IMR-90 (cell line): ENCODE measurements at regions not wholly inside any gene's neighbourhood (a gene's known extent, or its start where the extent isn't known, plus 50 kb on each side); places are given as distances from the start of the nearest gene placed in this dataset.

Experiments
- ATAC-seq: fragments of 200-7000 bp; cut with Tn5 transposase; 2 replicates; pipeline ENCODE4 v1.9.1; 2020; ENCODE audit warnings: low read depth, mild to moderate bottlenecking, moderate library complexity
- BruUV-seq: library from RNA; stranded (reverse); fragments of 400-500 nt; replicated peaks from 2 replicates; lab custom pipeline; 2021; lab: Mats Ljungman, UMichigan
- CTCF ChIA-PET: fragments of 300-600 bp; formaldehyde crosslinking; extraction: SDS; loops from one replicate; lab custom pipeline; 2021; ENCODE audit warnings: antibody characterized with exemption; lab: Yijun Ruan, JAX
- POLR2A ChIA-PET: fragments of 300-600 bp; sonication (Branson Sonifier 250); formaldehyde crosslinking; loops from one replicate; lab custom pipeline; 2022; ENCODE audit warnings: antibody characterized with exemption; ENCODE audit not compliant: unreplicated experiment; lab: Charles Lee
- DNase-seq: peaks from one replicate; pipeline ENCODE4 v3.0.0; 2013
- H2AFZ ChIP-seq: replicated peaks from 2 replicates; pipeline ENCODE3; 2013; ENCODE audit warnings: low read length, mild to moderate bottlenecking; ENCODE audit not compliant: poor library complexity
- H2AK5ac ChIP-seq: 2 replicates; pipeline ENCODE4 v1.6.1; 2013; ENCODE audit warnings: low read depth, low read length, inconsistent platforms
- H2AK9ac ChIP-seq: replicated peaks from 2 replicates; pipeline ENCODE3; 2013; ENCODE audit warnings: mild to moderate bottlenecking, low read depth, low read length, moderate library complexity; ENCODE audit not compliant: poor library complexity
- H2BK120ac ChIP-seq: 2 replicates; pipeline ENCODE4 v1.6.1; 2013; ENCODE audit warnings: low read depth, low read length, inconsistent platforms
- H2BK15ac ChIP-seq: 3 replicates; pipeline ENCODE4 v1.6.1; 2013; ENCODE audit warnings: low read depth, low read length, inconsistent platforms
- H2BK20ac ChIP-seq: 2 replicates; pipeline ENCODE4 v1.6.1; 2013; ENCODE audit warnings: low read depth, mild to moderate bottlenecking, inconsistent platforms, low read length, moderate library complexity
- H2BK5ac ChIP-seq: 2 replicates; pipeline ENCODE4 v1.6.1; 2013; ENCODE audit warnings: mild to moderate bottlenecking, low read depth, low read length, inconsistent platforms; ENCODE audit not compliant: poor library complexity, severe bottlenecking
- H3K14ac ChIP-seq: replicated peaks from 2 replicates; pipeline ENCODE4 v1.6.1; 2013; ENCODE audit warnings: low read depth, low read length, inconsistent platforms
- H3K18ac ChIP-seq: 2 replicates; pipeline ENCODE4 v1.6.1; 2013; ENCODE audit warnings: low read depth, low read length, control low read depth
- H3K23ac ChIP-seq: 2 replicates; pipeline ENCODE4 v1.6.1; 2013; ENCODE audit warnings: low read depth, low read length, inconsistent platforms
- H3K27ac ChIP-seq: 2 replicates; pipeline ENCODE4 v1.5.1; 2013; ENCODE audit warnings: mild to moderate bottlenecking, control low read depth, low read length; ENCODE audit not compliant: insufficient read depth
- H3K27me3 ChIP-seq: 2 replicates; pipeline ENCODE4 v1.6.1; 2013; ENCODE audit warnings: low read length; ENCODE audit not compliant: control insufficient read depth, insufficient read depth
- H3K36me3 ChIP-seq: 2 replicates; pipeline ENCODE4 v1.6.1; 2013; ENCODE audit warnings: low read length, mixed read lengths; ENCODE audit not compliant: control insufficient read depth, insufficient read depth
- H3K4ac ChIP-seq: 2 replicates; pipeline ENCODE4 v1.6.1; 2013; ENCODE audit warnings: low read depth, low read length, inconsistent platforms
- H3K4me1 ChIP-seq: 2 replicates; pipeline ENCODE4 v1.6.1; 2013; ENCODE audit warnings: low read length, mixed read lengths; ENCODE audit not compliant: control insufficient read depth, insufficient read depth
- H3K4me2 ChIP-seq: 2 replicates; pipeline ENCODE4 v1.6.1; 2013; ENCODE audit warnings: low read depth, mild to moderate bottlenecking, control low read depth, low read length, moderate library complexity
- H3K4me3 ChIP-seq: 2 replicates; pipeline ENCODE4 v1.5.1; 2013; ENCODE audit warnings: low read depth, mild to moderate bottlenecking, control low read depth, low read length, moderate library complexity; ENCODE audit not compliant: insufficient read depth
- H3K56ac ChIP-seq: 2 replicates; pipeline ENCODE4 v1.6.1; 2013; ENCODE audit warnings: low read length, inconsistent platforms; ENCODE audit not compliant: insufficient read depth; ENCODE audit errors: extremely low read depth
- H3K79me1 ChIP-seq, 2 experiments: 2 replicates each; pipeline ENCODE4 v1.6.1; 2013; ENCODE audit warnings: low read length in 2 of 2, inconsistent platforms in 1 of 2, low read depth in 1 of 2
- H3K9ac ChIP-seq: 2 replicates; pipeline ENCODE4 v1.6.1; 2013; ENCODE audit warnings: low read depth, low read length, control low read depth
- H3K9me1 ChIP-seq: 2 replicates; pipeline ENCODE4 v1.6.1; 2013; ENCODE audit warnings: low read length, inconsistent platforms; ENCODE audit not compliant: insufficient read depth
- H3K9me3 ChIP-seq: 2 replicates; pipeline ENCODE4 v1.6.1; 2013; ENCODE audit warnings: low read length; ENCODE audit not compliant: control insufficient read depth, insufficient read depth
- H4K20me1 ChIP-seq: 2 replicates; pipeline ENCODE4 v1.6.1; 2013; ENCODE audit warnings: low read length, inconsistent platforms; ENCODE audit not compliant: insufficient read depth
- H4K5ac ChIP-seq: 2 replicates; pipeline ENCODE4 v1.6.1; 2013; ENCODE audit warnings: mild to moderate bottlenecking, low read depth, low read length, control low read depth
- H4K8ac ChIP-seq, 2 experiments: 2 replicates each; pipeline ENCODE4 v1.6.1; 2013; ENCODE audit warnings: low read depth in 2 of 2, low read length in 2 of 2, control low read depth in 1 of 2, inconsistent platforms in 1 of 2
- H4K91ac ChIP-seq: 2 replicates; pipeline ENCODE4 v1.6.1; 2013; ENCODE audit warnings: low read depth, low read length, inconsistent platforms; ENCODE audit not compliant: insufficient read depth
- BHLHE40 ChIP-seq: fragments of 150-350 bp; IDR thresholded peaks from 2 replicates; pipeline ENCODE4 v1.6.1; 2016; ENCODE audit warnings: mild to moderate bottlenecking, low read depth, low read length
- CEBPB ChIP-seq: IDR thresholded peaks from 2 replicates; pipeline ENCODE4 v1.6.1; 2012; ENCODE audit warnings: low read depth, low read length, improper control_type of control experiment
- CHD1 ChIP-seq: IDR thresholded peaks from 2 replicates; pipeline ENCODE4 v1.6.1; 2012; ENCODE audit warnings: low read depth, low read length, improper control_type of control experiment
- ELK1 ChIP-seq: fragments of 150-350 bp; IDR thresholded peaks from 2 replicates; pipeline ENCODE4 v1.6.1; 2016; ENCODE audit warnings: low read depth, mild to moderate bottlenecking, low read length, moderate library complexity, borderline replicate concordance
- FOS ChIP-seq: fragments of 150-350 bp; IDR thresholded peaks from 2 replicates; pipeline ENCODE4 v1.6.1; 2016; ENCODE audit warnings: low read depth, low read length
- MAZ ChIP-seq: IDR thresholded peaks from 2 replicates; pipeline ENCODE4 v1.6.1; 2012; ENCODE audit warnings: low read depth, mild to moderate bottlenecking, low read length, improper control_type of control experiment, moderate library complexity, borderline replicate concordance
- MXI1 ChIP-seq: IDR thresholded peaks from 2 replicates; pipeline ENCODE4 v1.6.1; 2012; ENCODE audit warnings: low read depth, mild to moderate bottlenecking, low read length, moderate library complexity, borderline replicate concordance
- POLR2A ChIP-seq: IDR thresholded peaks from 2 replicates; pipeline ENCODE4 v1.6.1; 2012; ENCODE audit warnings: mild to moderate bottlenecking, low read depth, low read length
- RCOR1 ChIP-seq: IDR thresholded peaks from 2 replicates; pipeline ENCODE4 v1.6.1; 2012; ENCODE audit warnings: mild to moderate bottlenecking, low read length, improper control_type of control experiment; ENCODE audit not compliant: insufficient replicate concordance
- RFX5 ChIP-seq: IDR thresholded peaks from 2 replicates; pipeline ENCODE4 v1.8.0; 2012; ENCODE audit warnings: low read depth, mild to moderate bottlenecking, low read length, moderate library complexity
- SMC3 ChIP-seq: fragments of 150-350 bp; IDR thresholded peaks from 2 replicates; pipeline ENCODE4 v1.6.1; 2016; ENCODE audit warnings: low read depth, mild to moderate bottlenecking, antibody characterized with exemption, low read length, moderate library complexity
- USF2 ChIP-seq: fragments of 150-350 bp; IDR thresholded peaks from 2 replicates; pipeline ENCODE4 v1.6.1; 2017; ENCODE audit warnings: mild to moderate bottlenecking, antibody characterized with exemption, low read length, low read depth
- WGBS, 2 experiments: methylation state at CpG; one replicate each; pipeline versions ENCODE4 v1.1.5 to v1.1.7; 2013; ENCODE audit warnings: missing lambda C conversion rate in 2 of 2; ENCODE audit not compliant: insufficient read length in 1 of 2; ENCODE audit errors: extremely low coverage in 2 of 2; 5-methylcytosine and 5-hydroxymethylcytosine counted together
- dilution Hi-C: fragments of 300-500 bp; cut with HindIII; formaldehyde crosslinking; loops from one replicate; pipeline ENCODE4 v1.14.3; 2018; ENCODE audit warnings: low sequenced_read_pairs; ENCODE audit not compliant: unreplicated experiment
- in situ Hi-C: fragments of 300-500 bp; cut with MboI; formaldehyde crosslinking; loops from 3 replicates; pipeline ENCODE4 v1.14.3; 2019; ENCODE audit warnings: low sequenced_read_pairs, inconsistent platforms, mixed read lengths
- intact Hi-C: fragments of 100-400 bp; cut with micrococcal nuclease; formaldehyde crosslinking; loops from 2 replicates; pipeline ENCODE4 v1.10.0; 2022
- TF ChIP-seq, protein P1 (sequence below): conservative IDR thresholded peaks from 2 replicates; pipeline ENCODE4 v1.5.1; 2012; ENCODE audit warnings: mild to moderate bottlenecking, low read depth, low read length, improper control_type of control experiment

GRCh38 chr22:34849965-34850364 is 216.0 kb upstream of the ISX start:
- Histone ChIP-seq H3K18ac (no peak overlapping the region), H2AK9ac (no peak overlapping the region), H2BK20ac (no peak overlapping the region), H4K5ac (no peak overlapping the region), H3K4me2 (no peak overlapping the region), H4K91ac (no peak overlapping the region), H2BK15ac (no peak overlapping the region), H3K4me3 (no peak overlapping the region), H3K9me3 (0 out of 2 replicates have a peak, but pooled peaks cover 4% of the 10 kb centered on the region), H2AFZ (no peak overlapping the region), H3K27me3 (no peaks in the 10 kb centered on the region), H4K8ac (no peak overlapping the region), H3K27ac (no peak overlapping the region), H3K14ac (no peak overlapping the region), H3K36me3 (no peaks in the 10 kb centered on the region), H2AK5ac (no peak overlapping the region), H4K20me1 (no peaks in the 10 kb centered on the region), H3K79me1 (no peaks in the 10 kb centered on the region), H3K9me1 (no peaks in the 10 kb centered on the region), H3K9ac (no peak overlapping the region), H2BK120ac (no peak overlapping the region), H3K23ac (no peak overlapping the region), H3K56ac (no peak overlapping the region), H2BK5ac (no peak overlapping the region), H3K4ac (no peak overlapping the region), H3K4me1 (no peaks in the 10 kb centered on the region)
- BruUV-seq: no TSS peak
- in situ Hi-C loops (no loop called here), dilution Hi-C loops (no loop called here), intact Hi-C loops (no loop called here)
- CTCF ChIA-PET: no interaction called here
- TF ChIP-seq CHD1 (no peak), ELK1 (no peak), RFX5 (no peak), MAZ (no peak), SMC3 (no peak), FOS (no peak), POLR2A (no peak), USF2 (no peak), RCOR1 (no peak), BHLHE40 (no peak), MXI1 (no peak), CEBPB (no peak)
- TF ChIP-seq, protein P1, sequence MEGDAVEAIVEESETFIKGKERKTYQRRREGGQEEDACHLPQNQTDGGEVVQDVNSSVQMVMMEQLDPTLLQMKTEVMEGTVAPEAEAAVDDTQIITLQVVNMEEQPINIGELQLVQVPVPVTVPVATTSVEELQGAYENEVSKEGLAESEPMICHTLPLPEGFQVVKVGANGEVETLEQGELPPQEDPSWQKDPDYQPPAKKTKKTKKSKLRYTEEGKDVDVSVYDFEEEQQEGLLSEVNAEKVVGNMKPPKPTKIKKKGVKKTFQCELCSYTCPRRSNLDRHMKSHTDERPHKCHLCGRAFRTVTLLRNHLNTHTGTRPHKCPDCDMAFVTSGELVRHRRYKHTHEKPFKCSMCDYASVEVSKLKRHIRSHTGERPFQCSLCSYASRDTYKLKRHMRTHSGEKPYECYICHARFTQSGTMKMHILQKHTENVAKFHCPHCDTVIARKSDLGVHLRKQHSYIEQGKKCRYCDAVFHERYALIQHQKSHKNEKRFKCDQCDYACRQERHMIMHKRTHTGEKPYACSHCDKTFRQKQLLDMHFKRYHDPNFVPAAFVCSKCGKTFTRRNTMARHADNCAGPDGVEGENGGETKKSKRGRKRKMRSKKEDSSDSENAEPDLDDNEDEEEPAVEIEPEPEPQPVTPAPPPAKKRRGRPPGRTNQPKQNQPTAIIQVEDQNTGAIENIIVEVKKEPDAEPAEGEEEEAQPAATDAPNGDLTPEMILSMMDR: no peak
- DNase-seq (no peak), ATAC-seq (no peak)
- POLR2A ChIA-PET: no interaction called here
- WGBS, 2 experiments: 49% methylated on average over 3 of the region's 4 CpGs; no CpG with 5 or more reads in 1 of the 2 experiments
